Rectal smooth muscle tissue (tissue), 1 donor: ENCODE measurements at regions not wholly inside any gene's neighbourhood (a gene's known extent, or its start where the extent isn't known, plus 50 kb on each side); places are given as distances from the start of the nearest gene placed in this dataset.

Source experiments
- H3K27ac ChIP-seq: one replicate; pipeline ENCODE4 v1.7.0; 2013; ENCODE audit warnings: low read depth, low read length, inconsistent platforms
- H3K27me3 ChIP-seq: one replicate; pipeline ENCODE4 v1.7.0; 2013; ENCODE audit warnings: low read length; ENCODE audit not compliant: control insufficient read depth, insufficient read depth
- H3K36me3 ChIP-seq: one replicate; pipeline ENCODE4 v1.7.0; 2013; ENCODE audit warnings: low read length; ENCODE audit not compliant: control insufficient read depth, insufficient read depth
- H3K4me1 ChIP-seq: one replicate; pipeline ENCODE4 v1.7.0; 2013; ENCODE audit warnings: low read length; ENCODE audit not compliant: control insufficient read depth, insufficient read depth
- H3K4me3 ChIP-seq: one replicate; pipeline ENCODE4 v1.7.0; 2013; ENCODE audit warnings: low read length
- H3K9ac ChIP-seq: one replicate; pipeline ENCODE4 v1.7.0; 2013; ENCODE audit warnings: low read length

- H3K4me1 ChIP-seq, result no peaks in the 10 kb centered on the region
- H3K4me3 ChIP-seq, result no peak overlapping the region
- no peaks in the 10 kb centered on the region for H3K36me3 ChIP-seq
These were observed 152.3 kb downstream of the ATXN7L3B start for GRCh38 chr12:74689929-74690328.

GRCh38 chr12:74719447-74719846 is 181.8 kb downstream of the ATXN7L3B start:
- Histone ChIP-seq H3K36me3 (no peaks in the 10 kb centered on the region), H3K27me3 (no peaks in the 10 kb centered on the region), H3K4me1 (no peaks in the 10 kb centered on the region), H3K27ac (no peak overlapping the region), H3K9ac (no peak overlapping the region), H3K4me3 (no peak overlapping the region)

More at GRCh38 chr12:74689929-74690328, 152.3 kb downstream of the ATXN7L3B start:
- Histone ChIP-seq H3K27me3 (no peaks in the 10 kb centered on the region), H3K9ac (no peak overlapping the region), H3K27ac (no peak overlapping the region)

- H3K4me1 ChIP-seq, result no peaks in the 10 kb centered on the region
- H3K36me3 ChIP-seq, result no peaks in the 10 kb centered on the region
- no peak overlapping the region for H3K9ac ChIP-seq
- H3K27me3 ChIP-seq, result no peaks in the 10 kb centered on the region
- H3K4me3 ChIP-seq, result no peak overlapping the region
- no peak overlapping the region for H3K27ac ChIP-seq
These were observed 185.1 kb downstream of the ATXN7L3B start for GRCh38 chr12:74722709-74723108.

GRCh38 chr12:74725154-74725553 is 187.5 kb downstream of the ATXN7L3B start:
- no peaks in the 10 kb centered on the region for H3K4me1 ChIP-seq
- no peak overlapping the region for H3K27ac ChIP-seq
- no peak overlapping the region for H3K4me3 ChIP-seq
- no peaks in the 10 kb centered on the region for H3K36me3 ChIP-seq
- no peak overlapping the region for H3K9ac ChIP-seq
- H3K27me3 ChIP-seq, result no peaks in the 10 kb centered on the region

GRCh38 chr12:74728006-74728405 is 190.4 kb downstream of the ATXN7L3B start:
- no peak overlapping the region for H3K4me3 ChIP-seq
- no peak overlapping the region for H3K9ac ChIP-seq
- no peaks in the 10 kb centered on the region for H3K27me3 ChIP-seq
- no peaks in the 10 kb centered on the region for H3K4me1 ChIP-seq
- no peaks in the 10 kb centered on the region for H3K36me3 ChIP-seq
- H3K27ac ChIP-seq, result no peak overlapping the region

GRCh38 chr12:74732164-74732784 is 194.6 kb downstream of the ATXN7L3B start:
- no peaks in the 10 kb centered on the region for H3K4me1 ChIP-seq
- H3K4me3 ChIP-seq, result no peak overlapping the region
- no peak overlapping the region for H3K27ac ChIP-seq
- H3K36me3 ChIP-seq, result no peaks in the 10 kb centered on the region
- H3K9ac ChIP-seq, result no peak overlapping the region
- H3K27me3 ChIP-seq, result no peaks in the 10 kb centered on the region

- Histone ChIP-seq H3K9ac (no peak overlapping the region), H3K36me3 (no peaks in the 10 kb centered on the region), H3K27me3 (no peaks in the 10 kb centered on the region), H3K27ac (no peak overlapping the region), H3K4me1 (no peaks in the 10 kb centered on the region), H3K4me3 (no peak overlapping the region)
These were observed 195.2 kb downstream of the ATXN7L3B start for GRCh38 chr12:74732826-74733225.

- Histone ChIP-seq H3K4me3 (no peak overlapping the region), H3K27me3 (no peaks in the 10 kb centered on the region), H3K36me3 (no peaks in the 10 kb centered on the region), H3K27ac (no peak overlapping the region), H3K4me1 (no peaks in the 10 kb centered on the region), H3K9ac (no peak overlapping the region)
These were observed 203.5 kb downstream of the ATXN7L3B start for GRCh38 chr12:74741112-74741511.

GRCh38 chr12:74747305-74747704 is 209.7 kb downstream of the ATXN7L3B start:
- Histone ChIP-seq H3K4me1 (no peaks in the 10 kb centered on the region), H3K9ac (no peak overlapping the region), H3K4me3 (no peak overlapping the region), H3K27me3 (no peaks in the 10 kb centered on the region), H3K36me3 (no peaks in the 10 kb centered on the region), H3K27ac (no peak overlapping the region)

- Histone ChIP-seq H3K4me3 (no peak overlapping the region), H3K27ac (no peak overlapping the region), H3K4me1 (no peaks in the 10 kb centered on the region), H3K9ac (no peak overlapping the region), H3K36me3 (no peaks in the 10 kb centered on the region), H3K27me3 (no peaks in the 10 kb centered on the region)
These were observed 213.8 kb downstream of the ATXN7L3B start for GRCh38 chr12:74751441-74751840.

- Histone ChIP-seq H3K4me3 (no peak overlapping the region), H3K27me3 (no peaks in the 10 kb centered on the region), H3K27ac (no peak overlapping the region), H3K4me1 (no peaks in the 10 kb centered on the region), H3K36me3 (no peaks in the 10 kb centered on the region), H3K9ac (no peak overlapping the region)
These were observed 214.6 kb downstream of the ATXN7L3B start for GRCh38 chr12:74752215-74752614.

GRCh38 chr12:74770552-74770951 is 232.9 kb downstream of the ATXN7L3B start:
- H3K36me3 ChIP-seq, result no peaks in the 10 kb centered on the region
- H3K27ac ChIP-seq, result no peak overlapping the region
- H3K4me1 ChIP-seq, result no peaks in the 10 kb centered on the region
- H3K27me3 ChIP-seq, result no peaks in the 10 kb centered on the region
- no peak overlapping the region for H3K9ac ChIP-seq
- no peak overlapping the region for H3K4me3 ChIP-seq

- H3K4me1 ChIP-seq, result no peaks in the 10 kb centered on the region
- H3K27me3 ChIP-seq, result no peaks in the 10 kb centered on the region
- H3K4me3 ChIP-seq, result no peak overlapping the region
- H3K27ac ChIP-seq, result no peak overlapping the region
- H3K36me3 ChIP-seq, result no peaks in the 10 kb centered on the region
- no peak overlapping the region for H3K9ac ChIP-seq
These were observed 237.6 kb downstream of the ATXN7L3B start for GRCh38 chr12:74775276-74775675.
